Right atrium auricular region (tissue), 2 donors: ENCODE measurements at regions not wholly inside any gene's neighbourhood (a gene's known extent, or its start where the extent isn't known, plus 50 kb on each side); places are given as distances from the start of the nearest gene placed in this dataset.

Experiments
- DNase-seq: peaks from one replicate; pipeline ENCODE4 v3.0.0-alpha.2; 2019; ENCODE audit warnings: low spot score
- H3K27ac ChIP-seq, 2 donors: fragments of 200-600 bp; sonication (generic); 1 replicate in 1 of 2; 2 replicates in 1 of 2; pipeline ENCODE4 v1.5.1; 2016 to 2019
- H3K27me3 ChIP-seq, 2 donors: fragments of 200-600 bp; sonication (generic); one replicate each; pipeline versions ENCODE4 v1.5.1 to v1.6.0; 2017 to 2019
- H3K36me3 ChIP-seq: fragments of 200-600 bp; sonication (generic); one replicate; pipeline ENCODE4 v1.5.1; 2016
- H3K4me1 ChIP-seq, 2 donors: fragments of 200-600 bp; sonication (generic); one replicate each; pipeline versions ENCODE4 v1.5.1 to v1.6.0; 2017 to 2019
- H3K4me3 ChIP-seq, 2 donors: fragments of 200-600 bp; sonication (generic); 1 replicate in 1 of 2; 2 replicates in 1 of 2; pipeline ENCODE4 v1.5.1; 2017 to 2019; ENCODE audit warnings: mild to moderate bottlenecking in 1 of 2, moderate library complexity in 1 of 2
- H3K9me3 ChIP-seq, 2 donors: fragments of 200-600 bp; sonication (generic); one replicate each; pipeline ENCODE4 v1.5.1; 2019
- TF ChIP-seq, protein P1 (sequence below), 2 donors: fragments of 200-600 bp; sonication (generic); IDR thresholded peaks; one replicate each; pipeline ENCODE4 v1.5.1; 2019; ENCODE audit warnings: antibody characterized with exemption in 2 of 2

DNA sequence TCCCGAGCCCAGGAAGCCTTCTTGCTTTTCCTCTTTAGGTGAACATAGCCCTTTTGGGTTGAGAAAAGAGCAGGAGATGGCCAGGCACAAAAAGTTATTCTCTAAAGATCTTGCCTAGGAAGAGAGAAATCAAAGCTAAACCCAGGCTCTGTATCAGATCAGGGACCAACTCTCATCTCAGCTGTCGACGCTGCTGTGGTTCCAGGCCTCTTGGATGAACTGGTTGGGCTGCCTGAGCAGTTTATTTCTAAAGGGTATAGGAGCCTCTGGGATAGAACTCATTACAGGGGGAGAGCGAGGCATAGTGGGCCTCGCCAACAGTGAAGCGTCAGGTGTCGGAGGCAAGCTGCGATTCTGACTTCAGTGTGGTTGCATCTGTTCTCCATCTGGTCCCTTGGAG, 82.6 kb upstream of the F3 start:
- H3K27me3 ChIP-seq = no peaks in the 10 kb centered on the region
- H3K4me1 ChIP-seq = no peaks in the 10 kb centered on the region
- no peak for DNase-seq
- TF ChIP-seq, protein P1, sequence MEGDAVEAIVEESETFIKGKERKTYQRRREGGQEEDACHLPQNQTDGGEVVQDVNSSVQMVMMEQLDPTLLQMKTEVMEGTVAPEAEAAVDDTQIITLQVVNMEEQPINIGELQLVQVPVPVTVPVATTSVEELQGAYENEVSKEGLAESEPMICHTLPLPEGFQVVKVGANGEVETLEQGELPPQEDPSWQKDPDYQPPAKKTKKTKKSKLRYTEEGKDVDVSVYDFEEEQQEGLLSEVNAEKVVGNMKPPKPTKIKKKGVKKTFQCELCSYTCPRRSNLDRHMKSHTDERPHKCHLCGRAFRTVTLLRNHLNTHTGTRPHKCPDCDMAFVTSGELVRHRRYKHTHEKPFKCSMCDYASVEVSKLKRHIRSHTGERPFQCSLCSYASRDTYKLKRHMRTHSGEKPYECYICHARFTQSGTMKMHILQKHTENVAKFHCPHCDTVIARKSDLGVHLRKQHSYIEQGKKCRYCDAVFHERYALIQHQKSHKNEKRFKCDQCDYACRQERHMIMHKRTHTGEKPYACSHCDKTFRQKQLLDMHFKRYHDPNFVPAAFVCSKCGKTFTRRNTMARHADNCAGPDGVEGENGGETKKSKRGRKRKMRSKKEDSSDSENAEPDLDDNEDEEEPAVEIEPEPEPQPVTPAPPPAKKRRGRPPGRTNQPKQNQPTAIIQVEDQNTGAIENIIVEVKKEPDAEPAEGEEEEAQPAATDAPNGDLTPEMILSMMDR (IDR thresholded peaks at IDR 0.05) = no peak
- no peak overlapping the region for H3K4me3 ChIP-seq
- no peaks in the 10 kb centered on the region for H3K9me3 ChIP-seq
- H3K27ac ChIP-seq = no peak overlapping the region
- H3K36me3 ChIP-seq = no peaks in the 10 kb centered on the region

DNA sequence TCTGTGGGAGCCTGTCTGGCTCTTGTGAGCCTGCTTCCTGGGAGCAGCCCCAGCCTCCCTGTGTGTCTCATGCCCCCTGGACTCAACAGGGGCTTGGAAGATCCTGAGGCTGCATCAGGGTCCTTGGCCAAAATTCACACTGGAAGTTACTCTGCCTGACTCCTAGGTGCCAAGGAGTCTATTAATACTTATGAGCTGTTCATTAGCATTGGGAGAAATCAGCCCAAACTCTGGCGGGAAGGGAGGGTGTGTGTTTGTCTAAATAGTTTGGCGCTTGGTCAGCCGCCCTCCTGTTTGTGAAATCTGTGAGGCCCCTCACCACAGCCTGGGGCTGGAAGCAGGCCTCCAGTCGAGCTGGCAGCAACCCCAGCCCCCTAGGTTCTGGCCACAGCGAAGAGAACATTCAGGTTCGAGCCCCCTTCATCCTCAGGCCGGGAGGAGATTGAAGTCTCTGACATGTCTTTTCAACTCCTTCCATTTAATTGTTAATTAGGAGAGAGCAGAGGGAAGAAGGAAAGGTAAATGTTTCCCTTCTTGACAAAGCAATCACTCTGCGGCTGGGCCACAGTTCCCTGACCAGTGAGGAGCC, 82.1 kb upstream of the F3 start:
- H3K36me3 ChIP-seq = no peaks in the 10 kb centered on the region
- no peaks in the 10 kb centered on the region for H3K4me1 ChIP-seq
- no peak overlapping the region for H3K27ac ChIP-seq
- no peaks in the 10 kb centered on the region for H3K9me3 ChIP-seq
- no peak for DNase-seq
- TF ChIP-seq, protein P1 (IDR thresholded peaks at IDR 0.05) = no peak
- H3K27me3 ChIP-seq = no peaks in the 10 kb centered on the region
- no peak overlapping the region for H3K4me3 ChIP-seq

DNA sequence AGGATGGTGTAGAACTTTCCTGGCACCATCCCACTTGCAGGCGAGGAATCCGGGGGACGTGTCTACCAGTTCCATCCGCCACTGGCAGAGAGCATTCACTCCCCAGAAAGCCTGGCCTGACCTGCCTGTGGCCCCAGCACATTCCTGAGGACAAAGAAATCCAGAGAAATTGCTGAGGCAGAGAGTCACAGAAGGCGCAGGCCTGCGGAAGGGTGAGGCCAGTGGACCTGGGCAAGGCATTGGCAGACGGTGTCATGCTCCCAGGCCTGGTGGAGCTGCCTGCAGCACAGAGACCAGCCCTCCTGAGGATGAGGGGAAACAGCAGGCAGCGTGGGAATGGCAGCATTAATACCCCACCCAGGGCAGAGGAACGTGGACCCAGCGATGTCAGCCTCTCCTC, 81.2 kb upstream of the F3 start:
- DNase-seq = no peak
- TF ChIP-seq, protein P1 (IDR thresholded peaks at IDR 0.05) = no peak

DNA sequence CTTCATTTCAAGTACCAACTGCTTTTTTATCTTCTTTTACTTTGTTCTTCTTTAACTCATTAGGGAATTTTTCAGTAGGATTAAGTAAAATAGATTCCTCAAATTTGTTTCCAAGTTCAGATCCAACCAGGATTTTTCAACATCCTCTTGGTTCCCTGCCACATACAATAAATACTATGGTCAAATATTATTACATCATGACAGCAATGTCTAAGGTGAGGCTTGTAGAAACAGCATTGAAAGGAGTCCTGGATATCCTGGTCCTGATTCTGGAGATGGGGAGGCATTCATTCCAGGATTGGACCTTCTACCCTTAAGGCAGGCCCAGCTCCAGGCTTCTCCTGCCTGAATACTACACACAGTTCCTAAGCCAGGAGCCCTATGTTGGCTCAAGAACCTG, 80.2 kb upstream of the F3 start:
- Histone ChIP-seq H3K36me3 (no peaks in the 10 kb centered on the region), H3K27ac (no peak overlapping the region), H3K27me3 (no peaks in the 10 kb centered on the region), H3K9me3 (no peaks in the 10 kb centered on the region), H3K4me1 (no peaks in the 10 kb centered on the region), H3K4me3 (no peak overlapping the region)
- no peak for DNase-seq
- TF ChIP-seq, protein P1 (IDR thresholded peaks at IDR 0.05) = no peak

More for the DNA sequence above, 81.2 kb upstream of the F3 start:
- Histone ChIP-seq H3K4me3 (no peak overlapping the region), H3K27me3 (no peaks in the 10 kb centered on the region), H3K4me1 (no peaks in the 10 kb centered on the region), H3K9me3 (no peaks in the 10 kb centered on the region), H3K36me3 (no peaks in the 10 kb centered on the region), H3K27ac (no peak overlapping the region)

DNA sequence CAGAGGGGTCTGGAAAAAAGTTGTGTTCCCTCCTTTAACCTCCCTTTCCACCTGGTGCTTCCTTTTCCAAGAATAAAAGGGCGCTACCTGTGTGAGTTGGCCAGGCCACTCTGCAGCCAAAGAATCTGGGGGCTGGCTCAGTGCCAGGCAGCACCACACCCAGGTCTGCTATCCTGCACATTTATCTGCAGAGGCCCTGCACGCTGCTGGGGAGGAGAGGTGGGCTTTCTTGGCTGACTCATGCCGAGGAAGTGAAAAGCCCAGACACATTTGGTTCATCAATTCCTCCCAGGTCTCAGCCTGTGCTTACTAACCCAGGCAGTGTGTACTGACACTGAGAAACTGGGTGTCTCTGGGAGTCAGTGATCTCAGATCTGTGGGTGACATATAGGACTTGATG, 79.8 kb upstream of the F3 start:
- H3K27ac ChIP-seq = no peak overlapping the region
- TF ChIP-seq, protein P1 (IDR thresholded peaks at IDR 0.05) = no peak
- H3K36me3 ChIP-seq = no peaks in the 10 kb centered on the region
- no peaks in the 10 kb centered on the region for H3K4me1 ChIP-seq
- no peaks in the 10 kb centered on the region for H3K27me3 ChIP-seq
- no peak for DNase-seq
- H3K9me3 ChIP-seq = no peaks in the 10 kb centered on the region
- H3K4me3 ChIP-seq = no peak overlapping the region

DNA sequence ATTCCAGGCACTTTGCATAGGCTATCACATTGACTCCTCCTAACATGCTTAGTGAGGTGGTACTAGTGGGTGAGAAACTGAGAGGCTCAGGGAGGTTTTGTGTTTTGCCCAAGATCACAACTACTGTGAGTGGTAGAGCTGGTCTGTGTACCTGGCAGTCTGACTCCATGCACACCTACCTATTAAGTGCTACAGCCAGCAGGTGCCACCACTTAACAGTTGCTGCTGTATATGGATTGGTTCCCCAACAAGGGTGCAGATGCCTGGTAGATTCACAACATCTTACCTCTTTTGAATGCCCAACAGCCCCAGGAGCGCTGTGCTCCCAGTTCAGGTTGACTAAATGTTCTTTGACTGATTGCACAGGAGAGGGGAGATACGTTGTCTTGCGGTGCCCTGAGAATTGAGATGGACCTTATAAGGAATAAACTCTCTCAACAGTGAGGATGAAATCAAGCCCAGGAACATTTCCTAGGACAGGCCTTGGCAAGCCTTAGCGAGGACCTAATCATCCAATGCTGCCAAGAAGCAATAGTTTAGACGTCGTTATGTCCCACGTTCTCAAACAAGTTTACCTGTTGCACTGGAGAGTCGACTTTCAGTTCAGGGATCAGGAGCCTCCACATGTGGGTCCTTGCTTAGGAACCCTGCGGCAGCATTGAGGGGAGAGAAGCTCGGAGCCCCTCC, 78.9 kb upstream of the F3 start:
- TF ChIP-seq, protein P1 (IDR thresholded peaks at IDR 0.05) = no peak
- no peaks in the 10 kb centered on the region for H3K9me3 ChIP-seq
- H3K27me3 ChIP-seq = no peaks in the 10 kb centered on the region
- no peak for DNase-seq
- H3K36me3 ChIP-seq = no peaks in the 10 kb centered on the region
- H3K4me1 ChIP-seq = no peaks in the 10 kb centered on the region
- H3K4me3 ChIP-seq = no peak overlapping the region
- no peak overlapping the region for H3K27ac ChIP-seq
